DMS153 treated with DMSO at 0.1 percent for 48 hours (cell line): ENCODE measurements at regions not wholly inside any gene's neighbourhood (a gene's known extent, or its start where the extent isn't known, plus 50 kb on each side); places are given as distances from the start of the nearest gene placed in this dataset.
"Not testable (repeated sequence)": the region's sequence is repeated elsewhere in the genome, so short reads cannot be mapped to it uniquely, and the experiment has no call there.

Experiments
- DNase-seq: peaks from one replicate; lab custom pipeline; 2025; ENCODE audit not compliant: unreplicated experiment; lab: John Stamatoyannopoulos, UW

- DNase-seq = no peak
Measured at GRCh38 chr6:98416027-98416426, 418.3 kb upstream of the POU3F2 start.

GRCh38 chr6:98416497-98417158 lies 417.7 kb upstream of the POU3F2 start:
- not testable (repeated sequence) for DNase-seq

- no peak for DNase-seq
Measured at GRCh38 chr6:98433325-98434056, 400.9 kb upstream of the POU3F2 start.

GRCh38 chr6:98443633-98444032 lies 390.7 kb upstream of the POU3F2 start:
- DNase-seq = no peak

GRCh38 chr6:98452685-98453084 lies 381.7 kb upstream of the POU3F2 start:
- DNase-seq = no peak

- no peak for DNase-seq
Measured at GRCh38 chr6:98454809-98455322, 379.5 kb upstream of the POU3F2 start.

GRCh38 chr6:98458708-98459107 lies 375.7 kb upstream of the POU3F2 start:
- no peak for DNase-seq

GRCh38 chr6:98463038-98464000 lies 371.1 kb upstream of the POU3F2 start:
- DNase-seq = peak; percentile 51

- DNase-seq = no peak
Measured at GRCh38 chr6:98467091-98467490, 367.3 kb upstream of the POU3F2 start.

GRCh38 chr6:98467902-98468301 lies 366.5 kb upstream of the POU3F2 start:
- peak; percentile 26 for DNase-seq

GRCh38 chr6:98469141-98469540 lies 365.2 kb upstream of the POU3F2 start:
- no peak for DNase-seq

GRCh38 chr6:98470821-98471220 lies 363.6 kb upstream of the POU3F2 start:
- no peak for DNase-seq

GRCh38 chr6:98471444-98471843 lies 362.9 kb upstream of the POU3F2 start:
- DNase-seq = no peak

GRCh38 chr6:98477231-98477630 lies 357.1 kb upstream of the POU3F2 start:
- DNase-seq = no peak

GRCh38 chr6:98484696-98485095 lies 349.7 kb upstream of the POU3F2 start:
- no peak for DNase-seq

GRCh38 chr6:98485593-98485992 lies 348.8 kb upstream of the POU3F2 start:
- DNase-seq = no peak

GRCh38 chr6:98486057-98486456 lies 348.3 kb upstream of the POU3F2 start:
- DNase-seq = no peak

GRCh38 chr6:98487612-98488011 lies 346.8 kb upstream of the POU3F2 start:
- DNase-seq = no peak

GRCh38 chr6:98498144-98498775 lies 336.1 kb upstream of the POU3F2 start:
- no peak for DNase-seq

- no peak for DNase-seq
Measured at GRCh38 chr6:98498866-98499265, 335.5 kb upstream of the POU3F2 start.
